ENCODE measurements at regions not wholly inside any gene's neighbourhood (a gene's known extent, or its start where the extent isn't known, plus 50 kb on each side); places are given as distances from the start of the nearest gene placed in this dataset.

- Histone ChIP-seq H3K4me2 (ENCODE audit: insufficient read depth, low read length) (no peak overlapping the region), H2AFZ (ENCODE audit: low read depth, low read length) (no peak overlapping the region), H3K79me2 (ENCODE audit: control insufficient read depth, insufficient read depth, low read length) (no peaks in the 10 kb centered on the region), H3K9me3 (replicated peaks; ENCODE audit: control insufficient read depth, insufficient read depth, low read length) (no peaks in the 10 kb centered on the region), H3K9me1 (replicated peaks; ENCODE audit: control insufficient read depth, extremely low read depth, insufficient read depth, low read length) (no peaks in the 10 kb centered on the region), H3K27me3 (ENCODE audit: control insufficient read depth in 2 of 2, insufficient read depth in 2 of 2, low read length in 2 of 2) (no peaks in the 10 kb centered on the region), H4K20me1 (replicated peaks; ENCODE audit: control insufficient read depth, extremely low read depth, insufficient read depth, low read length) (no peaks in the 10 kb centered on the region), H3K9ac (replicated peaks; ENCODE audit: extremely low read depth, insufficient read depth, low read length) (no peak overlapping the region), H3K27ac (ENCODE audit: insufficient read depth, low read depth, low read length) (no peak overlapping the region), H3K4me1 (ENCODE audit: control insufficient read depth, extremely low read depth, insufficient read depth, low read length) (no peaks in the 10 kb centered on the region), H3K36me3 (ENCODE audit: control insufficient read depth in 2 of 2, extremely low read depth in 1 of 2, insufficient read depth in 2 of 2, low read length in 2 of 2) (no peaks in the 10 kb centered on the region), H3K4me3 (replicated peaks in 1 of 3; ENCODE audit: insufficient read depth in 1 of 3, low read depth in 1 of 3, low read length in 3 of 3) (no peak overlapping the region)
- no TSS peak for BruUV-seq (replicated peaks)
- intact Hi-C loops (cut with micrococcal nuclease), result no loop called here
- dilution Hi-C loops (cut with MboI; ENCODE audit: extremely low pct_ligation_motif_present, low sequenced_read_pairs), result no loop called here
- ChIA-PET CTCF (interaction anchor here (0.7 to 1.5 kb wide), 2 partner anchors 9 to 11 kb away, joined by 3 to 4 read pairs; no protein-coding TSS in a partner anchor), POLR2A (no interaction called here)
- TF ChIP-seq JUN (IDR thresholded peaks at IDR 0.05; ENCODE audit: borderline replicate concordance, insufficient read depth, insufficient read length, low read depth) (no peak), GATA2 (IDR thresholded peaks at IDR 0.05; ENCODE audit: insufficient read depth, insufficient read length, low read depth, low read length) (no peak), POLR2A (IDR thresholded peaks at IDR 0.05; ENCODE audit: low read depth, low read length) (no peak), POLR2AphosphoS5 (IDR thresholded peaks at IDR 0.05; ENCODE audit: insufficient read depth, low read depth, low read length) (no peak), CTCF (IDR thresholded peaks at IDR 0.05; ENCODE audit: extremely low read depth in 1 of 2, insufficient read depth in 1 of 2, low read depth in 1 of 2, low read length in 2 of 2) (no peak), MYC (IDR thresholded peaks at IDR 0.05; ENCODE audit: low read depth, low read length) (no peak), FOS (IDR thresholded peaks at IDR 0.05; ENCODE audit: borderline replicate concordance, insufficient read depth, low read length) (no peak), MAX (IDR thresholded peaks at IDR 0.05; ENCODE audit: insufficient read depth, insufficient read length) (no peak), EZH2 (IDR thresholded peaks at IDR 0.05; ENCODE audit: borderline replicate concordance, low read depth, low read length, severe bottlenecking) (no peak)
- DNase-seq (ENCODE audit: low read depth, low spot score) (no peak), FAIRE-seq (no peak)
Measured at GRCh38 chr1:186772228-186772627, 56.5 kb upstream of the PLA2G4A start.

Measured in endothelial cell of umbilical vein (primary cell).